ENCODE measurements at regions not wholly inside any gene's neighbourhood (a gene's known extent, or its start where the extent isn't known, plus 50 kb on each side); places are given as distances from the start of the nearest gene placed in this dataset.

GRCh38 chr21:39098696-39099200 is 84.5 kb downstream of the PSMG1 start:
- no peak for TF ChIP-seq EP300 (IDR thresholded peaks at IDR 0.05; ENCODE audit: borderline replicate concordance)
- no peak for TF ChIP-seq MAX (IDR thresholded peaks at IDR 0.05)
- no peak for TF ChIP-seq REST (IDR thresholded peaks at IDR 0.05; ENCODE audit: low read depth)
- TF ChIP-seq CREB1 (IDR thresholded peaks at IDR 0.05; ENCODE audit: low read depth) = no peak
- TF ChIP-seq TAF1 (IDR thresholded peaks at IDR 0.05; ENCODE audit: low read depth) = no peak

Measured in Ishikawa (cell line).